GM23338 (cell line): ENCODE measurements at regions not wholly inside any gene's neighbourhood (a gene's known extent, or its start where the extent isn't known, plus 50 kb on each side); places are given as distances from the start of the nearest gene placed in this dataset.

ENCODE experiments used
- ATAC-seq: fragments of 200-7000 bp; cut with Tn5 transposase; 3 replicates; pipeline ENCODE4 v1.9.1; 2020
- DNase-seq: peaks from one replicate; pipeline ENCODE4 v3.0.0-alpha.2; 2015; ENCODE audit warnings: low spot score
- H2AFZ ChIP-seq: fragments of 200-600 bp; sonication (generic); 2 replicates; pipeline ENCODE4 v1.8.0; 2016; ENCODE audit warnings: antibody characterized with exemption, mild to moderate bottlenecking, moderate library complexity
- H3F3A ChIP-seq: fragments of 200-600 bp; sonication (generic); replicated peaks from 2 replicates; pipeline ENCODE4 v1.8.0; 2017; ENCODE audit warnings: antibody characterized with exemption, mixed run types, low read depth
- H3K27ac ChIP-seq: fragments of 200-600 bp; sonication (generic); 2 replicates; pipeline ENCODE4 v1.6.1; 2016; ENCODE audit warnings: low read depth
- H3K27me3 ChIP-seq: fragments of 200-600 bp; sonication (generic); 2 replicates; pipeline ENCODE4 v1.8.0; 2016; ENCODE audit warnings: mild to moderate bottlenecking, mixed run types, moderate library complexity; ENCODE audit not compliant: insufficient read depth
- H3K36me3 ChIP-seq: fragments of 200-600 bp; sonication (generic); 2 replicates; pipeline ENCODE4 v1.8.0; 2016; ENCODE audit warnings: mild to moderate bottlenecking; ENCODE audit not compliant: insufficient read depth
- H3K4me1 ChIP-seq: fragments of 200-600 bp; sonication (generic); 2 replicates; pipeline ENCODE4 v1.8.0; 2016; ENCODE audit warnings: mild to moderate bottlenecking, moderate library complexity; ENCODE audit not compliant: insufficient read depth
- H3K4me2 ChIP-seq: fragments of 200-600 bp; sonication (generic); 2 replicates; pipeline ENCODE4 v1.7.1; 2017; ENCODE audit warnings: mixed run types
- H3K4me3 ChIP-seq: fragments of 200-600 bp; sonication (generic); 2 replicates; pipeline ENCODE4 v1.6.1; 2016; ENCODE audit warnings: mixed run types
- H3K79me2 ChIP-seq: fragments of 200-600 bp; sonication (generic); replicated peaks from 2 replicates; pipeline ENCODE4 v1.8.0; 2017; ENCODE audit warnings: mild to moderate bottlenecking; ENCODE audit not compliant: insufficient read depth
- H3K9me2 ChIP-seq: fragments of 200-600 bp; sonication (generic); 2 replicates; pipeline ENCODE4 v1.8.0; 2017; ENCODE audit not compliant: insufficient read depth
- H4K20me1 ChIP-seq: fragments of 200-600 bp; sonication (generic); replicated peaks from 2 replicates; pipeline ENCODE4 v1.8.0; 2017; ENCODE audit warnings: mild to moderate bottlenecking; ENCODE audit not compliant: insufficient read depth
- H3K27ac Mint-ChIP-seq: 2 replicates; pipeline ENCODE4 v1.8.0; 2020; ENCODE audit warnings: inconsistent platforms, mild to moderate bottlenecking, moderate library complexity, mixed read lengths
- H3K27me3 Mint-ChIP-seq: 3 replicates; pipeline ENCODE4 v1.8.0; 2022; ENCODE audit warnings: low read depth, mild to moderate bottlenecking, moderate library complexity, mixed read lengths, inconsistent platforms; ENCODE audit not compliant: insufficient read depth, poor library complexity
- H3K36me3 Mint-ChIP-seq: 3 replicates; pipeline ENCODE4 v1.8.0; 2021; ENCODE audit warnings: low read depth, mild to moderate bottlenecking, inconsistent platforms, moderate library complexity, mixed read lengths
- H3K4me1 Mint-ChIP-seq: 3 replicates; pipeline ENCODE4 v1.8.0; 2020; ENCODE audit warnings: mild to moderate bottlenecking, inconsistent platforms, mixed read lengths
- H3K4me3 Mint-ChIP-seq: 3 replicates; pipeline ENCODE4 v1.8.0; 2021; ENCODE audit warnings: moderate library complexity, mild to moderate bottlenecking, inconsistent platforms, mixed read lengths
- H3K9me3 Mint-ChIP-seq: 3 replicates; pipeline ENCODE4 v1.8.0; 2020; ENCODE audit warnings: moderate library complexity, mild to moderate bottlenecking, inconsistent platforms, mixed read lengths
- CREB1 ChIP-seq: fragments of 250-450 bp; sonication (Bioruptor Pico); IDR thresholded peaks from 2 replicates; pipeline ENCODE4 v1.5.0; 2020; ENCODE audit warnings: low read depth, mild to moderate bottlenecking, moderate library complexity
- EZH2 ChIP-seq: fragments of 200-600 bp; sonication (generic); IDR thresholded peaks from one replicate; pipeline ENCODE4 v1.8.0; 2017; ENCODE audit warnings: antibody characterized with exemption, mild to moderate bottlenecking, low read depth; ENCODE audit not compliant: unreplicated experiment
- EZH2phosphoT487 ChIP-seq: fragments of 200-600 bp; sonication (generic); IDR thresholded peaks from one replicate; pipeline ENCODE4 v1.8.1; 2018; ENCODE audit warnings: antibody characterized with exemption; ENCODE audit not compliant: unreplicated experiment
- JUNB ChIP-seq: IDR thresholded peaks from one replicate; pipeline ENCODE4 v1.6.1; 2016; ENCODE audit warnings: antibody characterized with exemption; ENCODE audit not compliant: unreplicated experiment
- NANOG ChIP-seq: IDR thresholded peaks from 2 replicates; pipeline ENCODE4 v1.6.1; 2016; ENCODE audit warnings: antibody characterized with exemption, borderline replicate concordance
- POLR2AphosphoS5 ChIP-seq: IDR thresholded peaks from 2 replicates; pipeline ENCODE4 v1.6.1; 2016; ENCODE audit warnings: antibody characterized with exemption, low read depth
- STAT1 ChIP-seq: IDR thresholded peaks from one replicate; pipeline ENCODE4 v1.6.1; 2016; ENCODE audit warnings: antibody characterized with exemption; ENCODE audit not compliant: unreplicated experiment
- ZNF114 ChIP-seq: fragments of 250-450 bp; sonication (Bioruptor Pico); IDR thresholded peaks from 2 replicates; pipeline ENCODE4 v1.5.0; 2020; ENCODE audit warnings: mild to moderate bottlenecking, moderate library complexity
- ZNF331 ChIP-seq: fragments of 250-450 bp; sonication (Bioruptor Pico); IDR thresholded peaks from 2 replicates; pipeline ENCODE4 v1.5.0; 2020; ENCODE audit warnings: low read depth, mild to moderate bottlenecking, moderate library complexity
- TF ChIP-seq, protein P1 (sequence below), 2 experiments: fragments of 200-600 bp in 1 of 2; sonication (generic) in 1 of 2; conservative IDR thresholded peaks; 2 replicates each; pipeline versions ENCODE4 v1.5.1 to v1.6.1; 2016 to 2017; ENCODE audit warnings: antibody characterized with exemption in 2 of 2, low read depth in 2 of 2, mild to moderate bottlenecking in 2 of 2, moderate library complexity in 1 of 2
- TF ChIP-seq, protein P2 (sequence below): IDR thresholded peaks from one replicate; pipeline ENCODE4 v1.6.1; 2018; ENCODE audit warnings: antibody characterized with exemption; ENCODE audit not compliant: unreplicated experiment
- TF ChIP-seq, protein P3 (sequence below): IDR thresholded peaks from 2 replicates; pipeline ENCODE4 v1.6.1; 2016; ENCODE audit warnings: antibody characterized with exemption
- TF ChIP-seq, protein P4 (sequence below): fragments of 250-450 bp; sonication (Bioruptor Pico); IDR thresholded peaks from 2 replicates; pipeline ENCODE4 v1.5.0; 2020; ENCODE audit warnings: mild to moderate bottlenecking, moderate library complexity

DNA sequence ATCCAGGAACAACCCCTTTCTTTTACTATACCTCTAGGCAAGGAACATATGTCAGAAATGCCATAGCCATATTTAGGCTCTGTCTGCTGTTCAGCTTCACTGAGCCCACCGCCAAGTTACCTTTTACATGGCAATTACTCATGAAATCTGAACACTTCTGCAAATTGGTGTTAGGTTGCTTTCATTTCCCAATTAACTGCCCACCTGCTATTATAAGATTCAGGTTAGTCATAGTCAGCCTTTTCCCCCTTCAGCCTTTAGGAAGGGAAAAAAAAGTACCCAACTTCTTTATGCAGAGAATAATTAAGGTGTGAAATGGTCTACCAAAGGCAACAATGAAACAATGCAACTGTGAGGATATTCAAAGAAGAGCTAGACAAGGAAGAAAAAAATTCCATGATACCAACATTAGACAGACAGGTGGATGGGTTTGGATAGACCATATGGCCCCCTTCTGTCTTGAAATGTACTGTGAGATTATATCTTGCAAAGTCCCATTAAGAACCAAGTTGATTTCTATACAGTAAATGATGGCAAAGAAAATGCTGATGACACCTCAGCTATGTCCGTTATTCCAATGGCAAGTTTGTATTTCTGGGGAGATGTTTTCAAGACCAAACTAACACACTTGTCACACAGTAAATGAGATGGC is 442.1 kb upstream of the NRP1 start:
- Histone ChIP-seq H3K4me3 (no peak overlapping the region), H3K4me1 (peaks cover 16% of the 10 kb centered on the region), H3K27ac (no peak overlapping the region), H3K9me2 (peaks cover 18% of the 10 kb centered on the region), H4K20me1 (no peaks in the 10 kb centered on the region), H3K36me3 (no peaks in the 10 kb centered on the region), H3K27me3 (no peaks in the 10 kb centered on the region), H3K4me2 (no peak overlapping the region), H3K79me2 (no peaks in the 10 kb centered on the region), H2AFZ (no peak overlapping the region), H3F3A (peaks cover 12% of the 10 kb centered on the region; the same call in 1 of the 2 replicates)
- ATAC-seq (no peak), DNase-seq (no peak)
- no peak overlapping the region for H3K4me3 Mint-ChIP-seq
- TF ChIP-seq ZNF331 (CRISPR knock-in tag) (no peak), NANOG (no peak), JUNB (no peak), EZH2phosphoT487 (no peak), ZNF114 (CRISPR knock-in tag) (no peak), POLR2AphosphoS5 (no peak), CREB1 (CRISPR knock-in tag) (no peak), EZH2 (no peak), STAT1 (no peak)
- TF ChIP-seq, protein P1, sequence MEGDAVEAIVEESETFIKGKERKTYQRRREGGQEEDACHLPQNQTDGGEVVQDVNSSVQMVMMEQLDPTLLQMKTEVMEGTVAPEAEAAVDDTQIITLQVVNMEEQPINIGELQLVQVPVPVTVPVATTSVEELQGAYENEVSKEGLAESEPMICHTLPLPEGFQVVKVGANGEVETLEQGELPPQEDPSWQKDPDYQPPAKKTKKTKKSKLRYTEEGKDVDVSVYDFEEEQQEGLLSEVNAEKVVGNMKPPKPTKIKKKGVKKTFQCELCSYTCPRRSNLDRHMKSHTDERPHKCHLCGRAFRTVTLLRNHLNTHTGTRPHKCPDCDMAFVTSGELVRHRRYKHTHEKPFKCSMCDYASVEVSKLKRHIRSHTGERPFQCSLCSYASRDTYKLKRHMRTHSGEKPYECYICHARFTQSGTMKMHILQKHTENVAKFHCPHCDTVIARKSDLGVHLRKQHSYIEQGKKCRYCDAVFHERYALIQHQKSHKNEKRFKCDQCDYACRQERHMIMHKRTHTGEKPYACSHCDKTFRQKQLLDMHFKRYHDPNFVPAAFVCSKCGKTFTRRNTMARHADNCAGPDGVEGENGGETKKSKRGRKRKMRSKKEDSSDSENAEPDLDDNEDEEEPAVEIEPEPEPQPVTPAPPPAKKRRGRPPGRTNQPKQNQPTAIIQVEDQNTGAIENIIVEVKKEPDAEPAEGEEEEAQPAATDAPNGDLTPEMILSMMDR (conservative IDR thresholded peaks at IDR 0.05; ENCODE audit: low read depth in 2 of 2) = no peak
- TF ChIP-seq, protein P2, sequence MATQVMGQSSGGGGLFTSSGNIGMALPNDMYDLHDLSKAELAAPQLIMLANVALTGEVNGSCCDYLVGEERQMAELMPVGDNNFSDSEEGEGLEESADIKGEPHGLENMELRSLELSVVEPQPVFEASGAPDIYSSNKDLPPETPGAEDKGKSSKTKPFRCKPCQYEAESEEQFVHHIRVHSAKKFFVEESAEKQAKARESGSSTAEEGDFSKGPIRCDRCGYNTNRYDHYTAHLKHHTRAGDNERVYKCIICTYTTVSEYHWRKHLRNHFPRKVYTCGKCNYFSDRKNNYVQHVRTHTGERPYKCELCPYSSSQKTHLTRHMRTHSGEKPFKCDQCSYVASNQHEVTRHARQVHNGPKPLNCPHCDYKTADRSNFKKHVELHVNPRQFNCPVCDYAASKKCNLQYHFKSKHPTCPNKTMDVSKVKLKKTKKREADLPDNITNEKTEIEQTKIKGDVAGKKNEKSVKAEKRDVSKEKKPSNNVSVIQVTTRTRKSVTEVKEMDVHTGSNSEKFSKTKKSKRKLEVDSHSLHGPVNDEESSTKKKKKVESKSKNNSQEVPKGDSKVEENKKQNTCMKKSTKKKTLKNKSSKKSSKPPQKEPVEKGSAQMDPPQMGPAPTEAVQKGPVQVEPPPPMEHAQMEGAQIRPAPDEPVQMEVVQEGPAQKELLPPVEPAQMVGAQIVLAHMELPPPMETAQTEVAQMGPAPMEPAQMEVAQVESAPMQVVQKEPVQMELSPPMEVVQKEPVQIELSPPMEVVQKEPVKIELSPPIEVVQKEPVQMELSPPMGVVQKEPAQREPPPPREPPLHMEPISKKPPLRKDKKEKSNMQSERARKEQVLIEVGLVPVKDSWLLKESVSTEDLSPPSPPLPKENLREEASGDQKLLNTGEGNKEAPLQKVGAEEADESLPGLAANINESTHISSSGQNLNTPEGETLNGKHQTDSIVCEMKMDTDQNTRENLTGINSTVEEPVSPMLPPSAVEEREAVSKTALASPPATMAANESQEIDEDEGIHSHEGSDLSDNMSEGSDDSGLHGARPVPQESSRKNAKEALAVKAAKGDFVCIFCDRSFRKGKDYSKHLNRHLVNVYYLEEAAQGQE = no peak
- TF ChIP-seq, protein P3, sequence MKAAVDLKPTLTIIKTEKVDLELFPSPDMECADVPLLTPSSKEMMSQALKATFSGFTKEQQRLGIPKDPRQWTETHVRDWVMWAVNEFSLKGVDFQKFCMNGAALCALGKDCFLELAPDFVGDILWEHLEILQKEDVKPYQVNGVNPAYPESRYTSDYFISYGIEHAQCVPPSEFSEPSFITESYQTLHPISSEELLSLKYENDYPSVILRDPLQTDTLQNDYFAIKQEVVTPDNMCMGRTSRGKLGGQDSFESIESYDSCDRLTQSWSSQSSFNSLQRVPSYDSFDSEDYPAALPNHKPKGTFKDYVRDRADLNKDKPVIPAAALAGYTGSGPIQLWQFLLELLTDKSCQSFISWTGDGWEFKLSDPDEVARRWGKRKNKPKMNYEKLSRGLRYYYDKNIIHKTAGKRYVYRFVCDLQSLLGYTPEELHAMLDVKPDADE = no peak
- TF ChIP-seq, protein P4, sequence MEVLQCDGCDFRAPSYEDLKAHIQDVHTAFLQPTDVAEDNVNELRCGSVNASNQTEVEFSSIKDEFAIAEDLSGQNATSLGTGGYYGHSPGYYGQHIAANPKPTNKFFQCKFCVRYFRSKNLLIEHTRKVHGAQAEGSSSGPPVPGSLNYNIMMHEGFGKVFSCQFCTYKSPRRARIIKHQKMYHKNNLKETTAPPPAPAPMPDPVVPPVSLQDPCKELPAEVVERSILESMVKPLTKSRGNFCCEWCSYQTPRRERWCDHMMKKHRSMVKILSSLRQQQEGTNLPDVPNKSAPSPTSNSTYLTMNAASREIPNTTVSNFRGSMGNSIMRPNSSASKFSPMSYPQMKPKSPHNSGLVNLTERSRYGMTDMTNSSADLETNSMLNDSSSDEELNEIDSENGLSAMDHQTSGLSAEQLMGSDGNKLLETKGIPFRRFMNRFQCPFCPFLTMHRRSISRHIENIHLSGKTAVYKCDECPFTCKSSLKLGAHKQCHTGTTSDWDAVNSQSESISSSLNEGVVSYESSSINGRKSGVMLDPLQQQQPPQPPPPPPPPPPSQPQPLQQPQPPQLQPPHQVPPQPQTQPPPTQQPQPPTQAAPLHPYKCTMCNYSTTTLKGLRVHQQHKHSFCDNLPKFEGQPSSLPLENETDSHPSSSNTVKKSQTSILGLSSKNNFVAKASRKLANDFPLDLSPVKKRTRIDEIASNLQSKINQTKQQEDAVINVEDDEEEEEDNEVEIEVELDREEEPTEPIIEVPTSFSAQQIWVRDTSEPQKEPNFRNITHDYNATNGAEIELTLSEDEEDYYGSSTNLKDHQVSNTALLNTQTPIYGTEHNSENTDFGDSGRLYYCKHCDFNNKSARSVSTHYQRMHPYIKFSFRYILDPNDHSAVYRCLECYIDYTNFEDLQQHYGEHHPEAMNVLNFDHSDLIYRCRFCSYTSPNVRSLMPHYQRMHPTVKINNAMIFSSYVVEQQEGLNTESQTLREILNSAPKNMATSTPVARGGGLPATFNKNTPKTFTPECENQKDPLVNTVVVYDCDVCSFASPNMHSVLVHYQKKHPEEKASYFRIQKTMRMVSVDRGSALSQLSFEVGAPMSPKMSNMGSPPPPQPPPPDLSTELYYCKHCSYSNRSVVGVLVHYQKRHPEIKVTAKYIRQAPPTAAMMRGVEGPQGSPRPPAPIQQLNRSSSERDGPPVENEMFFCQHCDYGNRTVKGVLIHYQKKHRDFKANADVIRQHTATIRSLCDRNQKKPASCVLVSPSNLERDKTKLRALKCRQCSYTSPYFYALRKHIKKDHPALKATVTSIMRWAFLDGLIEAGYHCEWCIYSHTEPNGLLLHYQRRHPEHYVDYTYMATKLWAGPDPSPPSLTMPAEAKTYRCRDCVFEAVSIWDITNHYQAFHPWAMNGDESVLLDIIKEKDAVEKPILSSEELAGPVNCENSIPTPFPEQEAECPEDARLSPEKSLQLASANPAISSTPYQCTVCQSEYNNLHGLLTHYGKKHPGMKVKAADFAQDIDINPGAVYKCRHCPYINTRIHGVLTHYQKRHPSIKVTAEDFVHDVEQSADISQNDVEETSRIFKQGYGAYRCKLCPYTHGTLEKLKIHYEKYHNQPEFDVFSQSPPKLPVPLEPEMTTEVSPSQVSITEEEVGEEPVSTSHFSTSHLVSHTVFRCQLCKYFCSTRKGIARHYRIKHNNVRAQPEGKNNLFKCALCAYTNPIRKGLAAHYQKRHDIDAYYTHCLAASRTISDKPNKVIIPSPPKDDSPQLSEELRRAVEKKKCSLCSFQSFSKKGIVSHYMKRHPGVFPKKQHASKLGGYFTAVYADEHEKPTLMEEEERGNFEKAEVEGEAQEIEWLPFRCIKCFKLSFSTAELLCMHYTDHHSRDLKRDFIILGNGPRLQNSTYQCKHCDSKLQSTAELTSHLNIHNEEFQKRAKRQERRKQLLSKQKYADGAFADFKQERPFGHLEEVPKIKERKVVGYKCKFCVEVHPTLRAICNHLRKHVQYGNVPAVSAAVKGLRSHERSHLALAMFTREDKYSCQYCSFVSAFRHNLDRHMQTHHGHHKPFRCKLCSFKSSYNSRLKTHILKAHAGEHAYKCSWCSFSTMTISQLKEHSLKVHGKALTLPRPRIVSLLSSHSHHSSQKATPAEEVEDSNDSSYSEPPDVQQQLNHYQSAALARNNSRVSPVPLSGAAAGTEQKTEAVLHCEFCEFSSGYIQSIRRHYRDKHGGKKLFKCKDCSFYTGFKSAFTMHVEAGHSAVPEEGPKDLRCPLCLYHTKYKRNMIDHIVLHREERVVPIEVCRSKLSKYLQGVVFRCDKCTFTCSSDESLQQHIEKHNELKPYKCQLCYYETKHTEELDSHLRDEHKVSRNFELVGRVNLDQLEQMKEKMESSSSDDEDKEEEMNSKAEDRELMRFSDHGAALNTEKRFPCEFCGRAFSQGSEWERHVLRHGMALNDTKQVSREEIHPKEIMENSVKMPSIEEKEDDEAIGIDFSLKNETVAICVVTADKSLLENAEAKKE = no peak
- H3K36me3 Mint-ChIP-seq = no peaks in the 10 kb centered on the region; the same call in 2 of the 3 replicates
- H3K27ac Mint-ChIP-seq = no peak overlapping the region
- peaks cover 3% of the 10 kb centered on the region for H3K27me3 Mint-ChIP-seq
- peaks cover 24% of the 10 kb centered on the region for H3K4me1 Mint-ChIP-seq
- no peaks in the 10 kb centered on the region for H3K9me3 Mint-ChIP-seq
